ENCODE measurements at regions not wholly inside any gene's neighbourhood (a gene's known extent, or its start where the extent isn't known, plus 50 kb on each side); places are given as distances from the start of the nearest gene placed in this dataset.
A peak's percentile ranks its signal among the peaks of the same experiment; 100 is the strongest.

DNA sequence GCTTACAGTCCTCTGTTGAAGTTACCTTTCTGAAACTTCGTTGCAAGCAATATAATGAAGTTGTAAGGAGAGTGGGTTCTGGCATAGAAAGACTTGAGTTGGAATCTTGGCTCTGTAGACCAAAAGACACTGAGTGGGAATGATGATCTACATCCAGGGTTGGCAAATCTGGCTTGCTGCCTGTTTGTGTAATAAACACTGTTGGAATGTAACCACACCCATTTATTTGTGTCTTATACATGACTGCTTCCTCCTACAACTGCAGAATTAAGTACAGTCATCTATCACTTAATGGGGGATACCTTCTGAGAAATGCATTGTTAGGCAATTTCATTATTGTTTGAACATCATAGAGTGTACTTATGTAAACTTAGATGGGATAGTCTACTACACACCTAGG lies 178.4 kb upstream of the SUCLG2 start:
- ChIA-PET POLR2A (interaction anchor here (0.6 kb wide), 1 partner anchor 386 kb away, joined by 3 read pairs; no protein-coding TSS in a partner anchor), CTCF (ENCODE audit: unreplicated experiment) (no interaction called here)
- no peaks in the 10 kb centered on the region; the same call in 1 of the 2 replicates for H3K9me3 ChIP-seq (ENCODE audit: low read length)
- H3K4me1 ChIP-seq (ENCODE audit: insufficient read depth, low read length, poor library complexity, severe bottlenecking) = no peaks in the 10 kb centered on the region
- peak overlapping the region; percentile 3; the same call in 1 of the 2 replicates for H2AFZ ChIP-seq (ENCODE audit: low read length)
- no peaks in the 10 kb centered on the region; the same call in 1 of the 2 replicates for H3K36me3 ChIP-seq (ENCODE audit: insufficient read depth, low read length)
- intact Hi-C loops (cut with micrococcal nuclease; ENCODE audit: unreplicated experiment) = no loop called here
- no peaks in the 10 kb centered on the region for H3K9me2 ChIP-seq (ENCODE audit: insufficient read depth, low read length)
- no peak overlapping the region for H3K4me2 ChIP-seq (ENCODE audit: low read length)
- H3K79me2 ChIP-seq (ENCODE audit: insufficient read depth, low read depth, low read length) = no peaks in the 10 kb centered on the region
- H4K20me1 ChIP-seq (ENCODE audit: insufficient read depth, low read length) = no peaks in the 10 kb centered on the region
- no peak overlapping the region for H3K4me3 ChIP-seq (ENCODE audit: low read depth, low read length, poor library complexity, severe bottlenecking)
- no peak for DNase-seq (ENCODE audit: low spot score)
- no peak overlapping the region for H3K27ac ChIP-seq (ENCODE audit: low read depth, low read length, poor library complexity, severe bottlenecking)
- TF ChIP-seq EZH2phosphoT487 (IDR thresholded peaks at IDR 0.05; ENCODE audit: borderline replicate concordance, low read depth, low read length) = no peak
- TF ChIP-seq CTCF (conservative IDR thresholded peaks at IDR 0.05; ENCODE audit: low read length) = no peak
- BruUV-seq (replicated peaks) = no TSS peak

- BruUV-seq (replicated peaks) = no TSS peak
- CTCF ChIA-PET (ENCODE audit: unreplicated experiment) = no interaction called here
These were observed 176.8 kb upstream of the SUCLG2 start for GRCh38 chr3:67831262-67831661.

More at GRCh38 chr3:67831262-67831661, 176.8 kb upstream of the SUCLG2 start:
- H3K4me2 ChIP-seq (ENCODE audit: low read length) = no peak overlapping the region
- no peak overlapping the region for H3K4me3 ChIP-seq (ENCODE audit: low read depth, low read length, poor library complexity, severe bottlenecking)
- H3K9me3 ChIP-seq (ENCODE audit: low read length) = no peaks in the 10 kb centered on the region; the same call in 1 of the 2 replicates
- H3K36me3 ChIP-seq (ENCODE audit: insufficient read depth, low read length) = no peaks in the 10 kb centered on the region; the same call in 1 of the 2 replicates
- no peaks in the 10 kb centered on the region for H4K20me1 ChIP-seq (ENCODE audit: insufficient read depth, low read length)
- H2AFZ ChIP-seq (ENCODE audit: low read length) = no peak overlapping the region
- DNase-seq (ENCODE audit: low spot score) = no peak
- POLR2A ChIA-PET = no interaction called here
- no peaks in the 10 kb centered on the region for H3K79me2 ChIP-seq (ENCODE audit: insufficient read depth, low read depth, low read length)
- intact Hi-C loops (cut with micrococcal nuclease; ENCODE audit: unreplicated experiment) = no loop called here
- H3K4me1 ChIP-seq (ENCODE audit: insufficient read depth, low read length, poor library complexity, severe bottlenecking) = no peaks in the 10 kb centered on the region
- no peak overlapping the region for H3K27ac ChIP-seq (ENCODE audit: low read depth, low read length, poor library complexity, severe bottlenecking)
- no peaks in the 10 kb centered on the region for H3K9me2 ChIP-seq (ENCODE audit: insufficient read depth, low read length)
- no peak for TF ChIP-seq EZH2phosphoT487 (IDR thresholded peaks at IDR 0.05; ENCODE audit: borderline replicate concordance, low read depth, low read length)
- no peak for TF ChIP-seq CTCF (conservative IDR thresholded peaks at IDR 0.05; ENCODE audit: low read length)
